ENCODE measurements at regions not wholly inside any gene's neighbourhood (a gene's known extent, or its start where the extent isn't known, plus 50 kb on each side); places are given as distances from the start of the nearest gene placed in this dataset.

GRCh38 chr9:85431339-85432102, 310.2 kb downstream of the AGTPBP1 start:
- intact Hi-C loops (cut with micrococcal nuclease), result no loop called here
- DNase-seq (no peak), ATAC-seq (no peak)

- DNase-seq (no peak), ATAC-seq (peak; percentile 30)
- intact Hi-C loops (cut with micrococcal nuclease), result no loop called here
Observed at GRCh38 chr9:85430659-85431338, 311.0 kb downstream of the AGTPBP1 start.

- intact Hi-C loops (cut with micrococcal nuclease), result no loop called here
- DNase-seq (no peak), ATAC-seq (no peak)
Observed at GRCh38 chr9:85428230-85428629, 313.5 kb downstream of the AGTPBP1 start.

GRCh38 chr9:85427772-85428171, 314.0 kb downstream of the AGTPBP1 start:
- ATAC-seq (no peak), DNase-seq (no peak)
- intact Hi-C loops (cut with micrococcal nuclease), result no loop called here

- no peak for ATAC-seq
- DNase-seq, result peak; percentile 65
- intact Hi-C loops (cut with micrococcal nuclease), result no loop called here
Observed at GRCh38 chr9:85425153-85425611, 316.6 kb downstream of the AGTPBP1 start.

GRCh38 chr9:85423422-85423821, 318.3 kb downstream of the AGTPBP1 start:
- no peak for DNase-seq
- ATAC-seq, result no peak
- intact Hi-C loops (cut with micrococcal nuclease), result no loop called here

- ATAC-seq (no peak), DNase-seq (no peak)
- intact Hi-C loops (cut with micrococcal nuclease), result no loop called here
Observed at GRCh38 chr9:85421641-85422040, 320.1 kb downstream of the AGTPBP1 start.

GRCh38 chr9:85420750-85421149, 321.0 kb downstream of the AGTPBP1 start:
- DNase-seq (no peak), ATAC-seq (no peak)
- intact Hi-C loops (cut with micrococcal nuclease), result no loop called here

- intact Hi-C loops (cut with micrococcal nuclease), result no loop called here
- no peak for DNase-seq
- ATAC-seq, result no peak
Observed at GRCh38 chr9:85417674-85418073, 324.1 kb downstream of the AGTPBP1 start.

GRCh38 chr9:85416715-85417114, 325.0 kb downstream of the AGTPBP1 start:
- DNase-seq (no peak), ATAC-seq (no peak)
- intact Hi-C loops (cut with micrococcal nuclease), result no loop called here

GRCh38 chr9:85414390-85414789, 327.4 kb downstream of the AGTPBP1 start:
- no peak for ATAC-seq
- intact Hi-C loops (cut with micrococcal nuclease), result no loop called here
- DNase-seq, result no peak

GRCh38 chr9:85408494-85408893, 333.3 kb downstream of the AGTPBP1 start:
- DNase-seq, result no peak
- intact Hi-C loops (cut with micrococcal nuclease), result no loop called here
- ATAC-seq, result no peak

GRCh38 chr9:85405566-85405950, 336.2 kb downstream of the AGTPBP1 start:
- intact Hi-C loops (cut with micrococcal nuclease), result no loop called here
- no peak for DNase-seq
- ATAC-seq, result no peak

- no peak for ATAC-seq
- intact Hi-C loops (cut with micrococcal nuclease), result no loop called here
- DNase-seq, result no peak
Observed at GRCh38 chr9:85404911-85405565, 336.7 kb downstream of the AGTPBP1 start.

GRCh38 chr9:85402551-85402950, 339.2 kb downstream of the AGTPBP1 start:
- ATAC-seq (no peak), DNase-seq (no peak)
- intact Hi-C loops (cut with micrococcal nuclease), result no loop called here

GRCh38 chr9:85401998-85402397, 339.8 kb downstream of the AGTPBP1 start:
- intact Hi-C loops (cut with micrococcal nuclease), result no loop called here
- DNase-seq (no peak), ATAC-seq (peak; percentile 45)

- ATAC-seq, result no peak
- intact Hi-C loops (cut with micrococcal nuclease), result no loop called here
- DNase-seq, result no peak
Observed at GRCh38 chr9:85397005-85397404, 344.7 kb downstream of the AGTPBP1 start.

- intact Hi-C loops (cut with micrococcal nuclease), result no loop called here
- no peak for DNase-seq
- ATAC-seq, result no peak
Observed at GRCh38 chr9:85392260-85392659, 349.5 kb downstream of the AGTPBP1 start.

- no peak for ATAC-seq
- no peak for DNase-seq
- intact Hi-C loops (cut with micrococcal nuclease), result no loop called here
Observed at GRCh38 chr9:85377731-85378289, 363.9 kb downstream of the AGTPBP1 start.

- intact Hi-C loops (cut with micrococcal nuclease), result no loop called here
- DNase-seq, result no peak
- no peak for ATAC-seq
Observed at GRCh38 chr9:85368781-85369180, 373.0 kb downstream of the AGTPBP1 start.

Data from left ventricle myocardium superior (tissue), 1 donor.